GM18519 (cell line): ENCODE measurements at regions not wholly inside any gene's neighbourhood (a gene's known extent, or its start where the extent isn't known, plus 50 kb on each side); places are given as distances from the start of the nearest gene placed in this dataset.

Experiments used
- ATAC-seq: cut with Tn5 transposase; IDR thresholded peaks from one replicate; pipeline ENCODE4 v1.9.1; 2021; ENCODE audit warnings: mild to moderate bottlenecking, moderate library complexity; ENCODE audit not compliant: unreplicated experiment, low FRiP score

- ATAC-seq, result no peak
Observed at GRCh38 chr3:28935146-28935545, 345.7 kb upstream of the RBMS3 start.

GRCh38 chr3:28936154-28936553 is 344.7 kb upstream of the RBMS3 start:
- ATAC-seq, result no peak

GRCh38 chr3:28940530-28940929 is 340.3 kb upstream of the RBMS3 start:
- ATAC-seq, result peak; percentile 72

- peak; percentile 2 for ATAC-seq
Observed at GRCh38 chr3:28940994-28941393, 339.9 kb upstream of the RBMS3 start.

GRCh38 chr3:28947061-28947460 is 333.8 kb upstream of the RBMS3 start:
- no peak for ATAC-seq

- no peak for ATAC-seq
Observed at GRCh38 chr3:28947751-28948150, 333.1 kb upstream of the RBMS3 start.

- no peak for ATAC-seq
Observed at GRCh38 chr3:28948685-28949084, 332.2 kb upstream of the RBMS3 start.

GRCh38 chr3:28949580-28949979 is 331.3 kb upstream of the RBMS3 start:
- no peak for ATAC-seq

- no peak for ATAC-seq
Observed at GRCh38 chr3:28950614-28951013, 330.3 kb upstream of the RBMS3 start.

- ATAC-seq, result no peak
Observed at GRCh38 chr3:28951772-28952556, 328.9 kb upstream of the RBMS3 start.

- ATAC-seq, result no peak
Observed at GRCh38 chr3:28958656-28959055, 322.2 kb upstream of the RBMS3 start.

GRCh38 chr3:28971156-28971555 is 309.7 kb upstream of the RBMS3 start:
- ATAC-seq, result no peak

- peak; percentile 79 for ATAC-seq
Observed at GRCh38 chr3:28972921-28973320, 307.9 kb upstream of the RBMS3 start.

- ATAC-seq, result no peak
Observed at GRCh38 chr3:28973609-28974008, 307.3 kb upstream of the RBMS3 start.

GRCh38 chr3:28978092-28978491 is 302.8 kb upstream of the RBMS3 start:
- no peak for ATAC-seq

GRCh38 chr3:28980131-28980530 is 300.7 kb upstream of the RBMS3 start:
- no peak for ATAC-seq

GRCh38 chr3:28980631-28981030 is 300.2 kb upstream of the RBMS3 start:
- ATAC-seq, result no peak

- ATAC-seq, result peak; percentile 89
Observed at GRCh38 chr3:28982906-28983305, 298.0 kb upstream of the RBMS3 start.

GRCh38 chr3:28986922-28987321 is 293.9 kb upstream of the RBMS3 start:
- ATAC-seq, result no peak

GRCh38 chr3:28989646-28990089 is 291.2 kb upstream of the RBMS3 start:
- ATAC-seq, result peak; percentile 94

GRCh38 chr3:28994161-28994905 is 286.5 kb upstream of the RBMS3 start:
- no peak for ATAC-seq
